HCT116 (cell line): ENCODE measurements at regions not wholly inside any gene's neighbourhood (a gene's known extent, or its start where the extent isn't known, plus 50 kb on each side); places are given as distances from the start of the nearest gene placed in this dataset.

Experiments
- ATAC-seq: fragments of 200-7000 bp; cut with Tn5 transposase; 2 replicates; pipeline ENCODE4 v1.9.1; 2020; ENCODE audit warnings: mild to moderate bottlenecking, moderate library complexity
- BruUV-seq: library from RNA; stranded (reverse); fragments of 400-500 nt; replicated peaks from 2 replicates; lab custom pipeline; 2021; lab: Mats Ljungman, UMichigan
- CTCF ChIA-PET: fragments of 300-600 bp; sonication (Branson Sonifier 250); formaldehyde crosslinking; loops from one replicate; lab custom pipeline; 2021; ENCODE audit warnings: antibody characterized with exemption; lab: Charles Lee
- POLR2A ChIA-PET: fragments of 300-600, 350-600 bp; sonication (Branson Sonifier 250); formaldehyde crosslinking; loops from one replicate; lab custom pipeline; 2021; ENCODE audit warnings: antibody characterized with exemption; lab: Charles Lee
- RAD21 ChIA-PET, 2 experiments: fragments of 300-600 bp; sonication (Branson Sonifier 250); formaldehyde crosslinking; loops; one replicate each; lab custom pipeline; 2023; ENCODE audit warnings: low total read pairs in 2 of 2; ENCODE audit not compliant: uncharacterized antibody in 2 of 2, unreplicated experiment in 2 of 2, low non-redundant PET in 1 of 2; lab: Charles Lee
- DNase-seq: peaks from one replicate; pipeline ENCODE4 v3.0.0-alpha.2; 2010; ENCODE audit warnings: low read depth, low spot score
- H2AFZ ChIP-seq: fragments of 200-600 bp; shearing (Covaris generic), sonication (generic); 2 replicates; pipeline ENCODE4 v1.6.1; 2017; ENCODE audit warnings: low read depth, mixed run types, mixed read lengths, antibody characterized with exemption, low read length; ENCODE audit not compliant: poor library complexity, severe bottlenecking
- H3K27ac ChIP-seq: 2 replicates; pipeline ENCODE4 v1.5.1; 2012; ENCODE audit warnings: low read depth, low read length
- H3K27me3 ChIP-seq: fragments of 200-600 bp; sonication (generic); 2 replicates; pipeline ENCODE4 v1.6.1; 2016; ENCODE audit warnings: mixed run types, low read length, mixed read lengths; ENCODE audit not compliant: insufficient read depth
- H3K36me3 ChIP-seq, 2 experiments: fragments of 200-500 bp in 1 of 2; fragments of 200-600 bp in 1 of 2; sonication (Bioruptor generic) in 1 of 2; sonication (generic) in 1 of 2; 2 replicates each; pipeline versions ENCODE4 v1.5.1 to v1.6.1; 2014 to 2016; ENCODE audit warnings: low read length in 2 of 2, inconsistent platforms in 1 of 2, mixed read lengths in 1 of 2, mixed run types in 1 of 2; ENCODE audit not compliant: insufficient read depth in 2 of 2, control insufficient read depth in 1 of 2
- H3K4me1 ChIP-seq, 2 experiments: fragments of 200-600 bp in 1 of 2; sonication (generic) in 1 of 2; 2 replicates each; pipeline versions ENCODE4 v1.5.1 to v1.6.1; 2012 to 2017; ENCODE audit warnings: low read length in 2 of 2, inconsistent platforms in 1 of 2, mild to moderate bottlenecking in 1 of 2, mixed read lengths in 1 of 2, mixed run types in 1 of 2, moderate library complexity in 1 of 2; ENCODE audit not compliant: insufficient read depth in 2 of 2, control insufficient read depth in 1 of 2
- H3K4me2 ChIP-seq: fragments of 200-600 bp; sonication (generic); 2 replicates; pipeline ENCODE4 v1.6.1; 2017; ENCODE audit warnings: mixed run types, low read length, mixed read lengths
- H3K4me3 ChIP-seq, 2 experiments: fragments of 200-600 bp in 1 of 2; sonication (generic) in 1 of 2; replicated peaks in 1 of 2; 2 replicates each; pipeline ENCODE4 v1.5.1; 2011 to 2016; ENCODE audit warnings: low read length in 2 of 2, control low read depth in 1 of 2, low read depth in 1 of 2, mild to moderate bottlenecking in 1 of 2, mixed read lengths in 1 of 2, mixed run types in 1 of 2
- H3K79me2 ChIP-seq: fragments of 200-600 bp; sonication (generic); 2 replicates; pipeline ENCODE4 v1.6.1; 2017; ENCODE audit warnings: mild to moderate bottlenecking, mixed run types, low read length, moderate library complexity, mixed read lengths; ENCODE audit not compliant: insufficient read depth
- H3K9ac ChIP-seq: fragments of 200-600 bp; sonication (generic); 2 replicates; pipeline ENCODE4 v1.6.1; 2016; ENCODE audit warnings: low read length, mixed read lengths
- H3K9me2 ChIP-seq: fragments of 200-600 bp; sonication (generic), shearing (Covaris generic); 2 replicates; pipeline ENCODE4 v1.6.1; 2017; ENCODE audit warnings: mixed run types, mild to moderate bottlenecking, moderate library complexity; ENCODE audit not compliant: insufficient read depth
- H3K9me3 ChIP-seq, 2 experiments: fragments of 200-500 bp in 1 of 2; fragments of 200-600 bp in 1 of 2; sonication (Bioruptor generic) in 1 of 2; sonication (generic) in 1 of 2; 2 replicates each; pipeline ENCODE4 v1.6.1; 2014 to 2017; ENCODE audit warnings: low read length in 2 of 2, mixed read lengths in 2 of 2, inconsistent platforms in 1 of 2, low read depth in 1 of 2, mild to moderate bottlenecking in 1 of 2, mixed run types in 1 of 2, moderate library complexity in 1 of 2; ENCODE audit not compliant: control insufficient read depth in 1 of 2, insufficient read depth in 1 of 2
- H4K20me1 ChIP-seq: fragments of 200-600 bp; sonication (generic), shearing (Covaris generic); 2 replicates; pipeline ENCODE4 v1.6.1; 2017; ENCODE audit warnings: mixed run types, mild to moderate bottlenecking, moderate library complexity; ENCODE audit not compliant: insufficient read depth
- CBX3 ChIP-seq: IDR thresholded peaks from 2 replicates; pipeline ENCODE4 v1.6.1; 2012; ENCODE audit warnings: low read depth
- EGR1 ChIP-seq: IDR thresholded peaks from 2 replicates; pipeline ENCODE4 v1.6.1; 2012; ENCODE audit warnings: low read depth
- ELF1 ChIP-seq: IDR thresholded peaks from 2 replicates; pipeline ENCODE4 v1.6.1; 2012; ENCODE audit warnings: low read depth, borderline replicate concordance
- EZH2 ChIP-seq: fragments of 200-600 bp; sonication (generic); IDR thresholded peaks from 2 replicates; pipeline ENCODE4 v1.6.1; 2017; ENCODE audit warnings: antibody characterized with exemption, mixed run types
- JUND ChIP-seq: IDR thresholded peaks from 2 replicates; pipeline ENCODE4 v1.6.1; 2012
- POLR2AphosphoS5 ChIP-seq: IDR thresholded peaks from 2 replicates; pipeline ENCODE4 v1.6.1; 2011; ENCODE audit warnings: mild to moderate bottlenecking, low read depth, low read length, moderate library complexity
- RAD21 ChIP-seq: IDR thresholded peaks from 2 replicates; pipeline ENCODE4 v1.6.1; 2012; ENCODE audit warnings: low read depth, mild to moderate bottlenecking
- SP1 ChIP-seq: IDR thresholded peaks from 2 replicates; pipeline ENCODE4 v1.6.1; 2012; ENCODE audit warnings: low read depth
- SRF ChIP-seq: IDR thresholded peaks from 2 replicates; pipeline ENCODE4 v1.6.1; 2012; ENCODE audit warnings: low read depth
- TCF7L2 ChIP-seq: IDR thresholded peaks from 2 replicates; pipeline ENCODE4 v1.7.0; 2011; ENCODE audit warnings: borderline replicate concordance, inconsistent platforms; ENCODE audit not compliant: insufficient read depth, insufficient read length; ENCODE audit errors: extremely low read depth
- YY1 ChIP-seq: IDR thresholded peaks from 2 replicates; pipeline ENCODE4 v1.6.1; 2011; ENCODE audit warnings: low read length, low read depth, moderate library complexity, mild to moderate bottlenecking; ENCODE audit not compliant: insufficient replicate concordance; ENCODE audit errors: extremely low read depth
- ZFX ChIP-seq: fragments of 450-650 bp; IDR thresholded peaks from 2 replicates; pipeline ENCODE4 v1.6.1; 2017
- ZNF274 ChIP-seq: fragments of 200-500 bp; sonication (Bioruptor generic); IDR thresholded peaks from 2 replicates; pipeline ENCODE4 v1.6.1; 2014; ENCODE audit warnings: mild to moderate bottlenecking, low read depth, low read length, inconsistent platforms
- intact Hi-C: fragments of 100-400 bp; cut with micrococcal nuclease; formaldehyde crosslinking; loops from 2 replicates; pipeline ENCODE4 v1.10.0; 2022
- TF ChIP-seq, protein P1 (sequence below): IDR thresholded peaks from 2 replicates; pipeline ENCODE4 v1.6.1; 2012
- TF ChIP-seq, protein P2 (sequence below): IDR thresholded peaks from 2 replicates; pipeline ENCODE4 v1.6.1; 2012; ENCODE audit warnings: low read depth
- TF ChIP-seq, protein P3 (sequence below): IDR thresholded peaks from 2 replicates; pipeline ENCODE4 v1.6.1; 2012
- TF ChIP-seq, protein P4 (sequence below), 3 experiments: fragments of 200-600 bp in 1 of 3; sonication (generic) in 1 of 3; IDR thresholded peaks in 2 of 3; conservative IDR thresholded peaks in 1 of 3; 2 replicates each; pipeline ENCODE4 v1.5.1; 2012 to 2017; ENCODE audit warnings: low read depth in 2 of 3, low read length in 2 of 3, antibody characterized with exemption in 1 of 3, borderline replicate concordance in 1 of 3, control low read depth in 1 of 3, mild to moderate bottlenecking in 1 of 3, mixed read lengths in 1 of 3, mixed run types in 1 of 3, moderate library complexity in 1 of 3; ENCODE audit not compliant: insufficient read depth in 1 of 3

DNA sequence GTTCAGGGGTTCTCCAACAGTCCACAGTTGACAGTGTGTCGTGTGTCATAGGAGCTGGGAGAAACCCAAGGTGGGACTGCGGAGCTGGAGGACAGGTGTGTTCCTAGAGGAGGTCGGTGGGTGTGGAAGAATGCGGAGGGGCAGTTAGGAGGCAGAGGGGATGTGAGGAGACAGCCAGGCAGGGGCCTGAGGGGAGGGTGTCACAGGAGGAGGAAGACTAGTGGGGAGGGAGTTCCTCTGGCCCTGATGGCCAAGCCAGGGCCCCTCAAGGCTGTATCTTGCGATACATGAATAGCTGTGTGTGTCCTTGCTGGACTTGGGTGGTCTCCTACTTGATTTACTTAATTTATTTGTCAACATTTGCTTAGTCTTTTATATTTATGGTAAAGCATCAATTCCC, 519.6 kb upstream of the HS6ST1 start (continued):
- TF ChIP-seq ZNF274 (no peak), SRF (no peak), YY1 (no peak), RAD21 (no peak), EGR1 (no peak)
- TF ChIP-seq, protein P1, sequence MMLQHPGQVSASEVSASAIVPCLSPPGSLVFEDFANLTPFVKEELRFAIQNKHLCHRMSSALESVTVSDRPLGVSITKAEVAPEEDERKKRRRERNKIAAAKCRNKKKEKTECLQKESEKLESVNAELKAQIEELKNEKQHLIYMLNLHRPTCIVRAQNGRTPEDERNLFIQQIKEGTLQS, result no peak

DNA sequence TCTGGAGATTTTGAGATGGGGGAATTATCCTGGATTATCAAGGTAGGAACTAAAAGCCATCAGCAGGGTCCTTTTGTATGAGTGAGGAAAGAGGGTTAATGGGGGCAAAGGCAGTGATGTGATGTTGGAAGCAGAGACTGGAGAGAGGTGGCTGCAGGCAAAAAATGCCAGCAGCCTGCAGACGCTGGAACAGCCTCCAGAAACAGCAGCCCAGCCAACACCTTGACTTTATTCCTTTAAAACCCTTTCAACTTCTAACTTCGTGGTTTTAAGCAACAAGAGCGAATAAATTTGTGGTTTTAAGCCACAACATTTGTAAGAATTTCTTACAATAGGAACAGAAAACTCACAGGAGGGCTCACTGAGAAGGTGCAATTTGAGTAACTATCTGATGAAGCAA, 523.1 kb upstream of the HS6ST1 start:
- Histone ChIP-seq H3K4me1 (no peaks in the 10 kb centered on the region), H2AFZ (no peak overlapping the region), H3K27me3 (peaks cover 19% of the 10 kb centered on the region), H3K27ac (no peak overlapping the region), H3K9ac (no peak overlapping the region), H3K4me2 (no peak overlapping the region), H3K9me3 (no peaks in the 10 kb centered on the region), H3K79me2 (no peaks in the 10 kb centered on the region), H3K4me3 (no peak overlapping the region), H3K9me2 (no peaks in the 10 kb centered on the region), H4K20me1 (no peaks in the 10 kb centered on the region)
- POLR2A ChIA-PET, result no interaction called here
- no peak for ATAC-seq
- no peak for DNase-seq
- no TSS peak for BruUV-seq
- intact Hi-C loops, result no loop called here
- RAD21 ChIA-PET, result no interaction called here
- CTCF ChIA-PET, result no interaction called here
- TF ChIP-seq RAD21 (no peak), EGR1 (no peak), ELF1 (no peak), EZH2 (no peak), TCF7L2 (no peak), YY1 (no peak), CBX3 (no peak), POLR2AphosphoS5 (no peak), SP1 (no peak), ZFX (no peak), ZNF274 (no peak), JUND (no peak), SRF (no peak)
- TF ChIP-seq, protein P2, sequence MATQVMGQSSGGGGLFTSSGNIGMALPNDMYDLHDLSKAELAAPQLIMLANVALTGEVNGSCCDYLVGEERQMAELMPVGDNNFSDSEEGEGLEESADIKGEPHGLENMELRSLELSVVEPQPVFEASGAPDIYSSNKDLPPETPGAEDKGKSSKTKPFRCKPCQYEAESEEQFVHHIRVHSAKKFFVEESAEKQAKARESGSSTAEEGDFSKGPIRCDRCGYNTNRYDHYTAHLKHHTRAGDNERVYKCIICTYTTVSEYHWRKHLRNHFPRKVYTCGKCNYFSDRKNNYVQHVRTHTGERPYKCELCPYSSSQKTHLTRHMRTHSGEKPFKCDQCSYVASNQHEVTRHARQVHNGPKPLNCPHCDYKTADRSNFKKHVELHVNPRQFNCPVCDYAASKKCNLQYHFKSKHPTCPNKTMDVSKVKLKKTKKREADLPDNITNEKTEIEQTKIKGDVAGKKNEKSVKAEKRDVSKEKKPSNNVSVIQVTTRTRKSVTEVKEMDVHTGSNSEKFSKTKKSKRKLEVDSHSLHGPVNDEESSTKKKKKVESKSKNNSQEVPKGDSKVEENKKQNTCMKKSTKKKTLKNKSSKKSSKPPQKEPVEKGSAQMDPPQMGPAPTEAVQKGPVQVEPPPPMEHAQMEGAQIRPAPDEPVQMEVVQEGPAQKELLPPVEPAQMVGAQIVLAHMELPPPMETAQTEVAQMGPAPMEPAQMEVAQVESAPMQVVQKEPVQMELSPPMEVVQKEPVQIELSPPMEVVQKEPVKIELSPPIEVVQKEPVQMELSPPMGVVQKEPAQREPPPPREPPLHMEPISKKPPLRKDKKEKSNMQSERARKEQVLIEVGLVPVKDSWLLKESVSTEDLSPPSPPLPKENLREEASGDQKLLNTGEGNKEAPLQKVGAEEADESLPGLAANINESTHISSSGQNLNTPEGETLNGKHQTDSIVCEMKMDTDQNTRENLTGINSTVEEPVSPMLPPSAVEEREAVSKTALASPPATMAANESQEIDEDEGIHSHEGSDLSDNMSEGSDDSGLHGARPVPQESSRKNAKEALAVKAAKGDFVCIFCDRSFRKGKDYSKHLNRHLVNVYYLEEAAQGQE, result no peak
- TF ChIP-seq, protein P3, sequence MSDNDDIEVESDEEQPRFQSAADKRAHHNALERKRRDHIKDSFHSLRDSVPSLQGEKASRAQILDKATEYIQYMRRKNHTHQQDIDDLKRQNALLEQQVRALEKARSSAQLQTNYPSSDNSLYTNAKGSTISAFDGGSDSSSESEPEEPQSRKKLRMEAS, result no peak
- TF ChIP-seq, protein P4, sequence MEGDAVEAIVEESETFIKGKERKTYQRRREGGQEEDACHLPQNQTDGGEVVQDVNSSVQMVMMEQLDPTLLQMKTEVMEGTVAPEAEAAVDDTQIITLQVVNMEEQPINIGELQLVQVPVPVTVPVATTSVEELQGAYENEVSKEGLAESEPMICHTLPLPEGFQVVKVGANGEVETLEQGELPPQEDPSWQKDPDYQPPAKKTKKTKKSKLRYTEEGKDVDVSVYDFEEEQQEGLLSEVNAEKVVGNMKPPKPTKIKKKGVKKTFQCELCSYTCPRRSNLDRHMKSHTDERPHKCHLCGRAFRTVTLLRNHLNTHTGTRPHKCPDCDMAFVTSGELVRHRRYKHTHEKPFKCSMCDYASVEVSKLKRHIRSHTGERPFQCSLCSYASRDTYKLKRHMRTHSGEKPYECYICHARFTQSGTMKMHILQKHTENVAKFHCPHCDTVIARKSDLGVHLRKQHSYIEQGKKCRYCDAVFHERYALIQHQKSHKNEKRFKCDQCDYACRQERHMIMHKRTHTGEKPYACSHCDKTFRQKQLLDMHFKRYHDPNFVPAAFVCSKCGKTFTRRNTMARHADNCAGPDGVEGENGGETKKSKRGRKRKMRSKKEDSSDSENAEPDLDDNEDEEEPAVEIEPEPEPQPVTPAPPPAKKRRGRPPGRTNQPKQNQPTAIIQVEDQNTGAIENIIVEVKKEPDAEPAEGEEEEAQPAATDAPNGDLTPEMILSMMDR (IDR thresholded peaks at IDR 0.05 in 2 of 3, conservative IDR thresholded peaks at IDR 0.05 in 1 of 3; ENCODE audit: borderline replicate concordance in 1 of 3, insufficient read depth in 1 of 3, low read depth in 2 of 3, low read length in 2 of 3), result no peak
- TF ChIP-seq, all 23 proteins: peak for 0
- H3K36me3 ChIP-seq, result no peaks in the 10 kb centered on the region
